ENCODE measurements at regions not wholly inside any gene's neighbourhood (a gene's known extent, or its start where the extent isn't known, plus 50 kb on each side); places are given as distances from the start of the nearest gene placed in this dataset.

DNA sequence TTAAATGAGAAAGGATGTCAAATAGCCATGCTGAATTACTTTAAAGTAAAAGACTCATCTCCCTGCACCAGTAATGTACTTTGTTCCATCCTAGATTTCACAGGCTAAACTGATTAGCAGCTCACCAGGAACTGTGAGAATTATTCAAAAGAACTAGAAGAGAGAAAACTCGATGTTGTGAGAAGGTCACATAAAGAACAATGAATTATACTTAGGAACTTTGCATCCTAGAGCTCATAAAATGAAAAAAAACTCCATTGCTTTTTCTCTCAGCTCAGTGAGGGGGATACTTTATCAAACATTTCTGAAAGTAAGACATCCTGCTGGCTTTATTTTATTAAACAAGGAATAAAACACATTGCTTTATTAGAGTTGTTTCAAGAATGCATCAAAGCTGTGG lies 278.5 kb downstream of the MRPL39 start:
- no TSS peak for BruUV-seq (replicated peaks)
- FAIRE-seq (no peak), DNase-seq (ENCODE audit: low read depth, low spot score) (no peak)
- POLR2A ChIA-PET = no interaction called here
- intact Hi-C loops (cut with micrococcal nuclease) (no loop called here), dilution Hi-C loops (cut with MboI; ENCODE audit: extremely low pct_ligation_motif_present, low sequenced_read_pairs) (no loop called here)
- H2AFZ ChIP-seq (ENCODE audit: low read depth, low read length) = no peak overlapping the region
- H3K4me1 ChIP-seq (ENCODE audit: control insufficient read depth, extremely low read depth, insufficient read depth, low read length) = no peaks in the 10 kb centered on the region
- no peak overlapping the region for H3K27ac ChIP-seq (ENCODE audit: insufficient read depth, low read depth, low read length)
- no peaks in the 10 kb centered on the region for H3K79me2 ChIP-seq (ENCODE audit: control insufficient read depth, insufficient read depth, low read length)
- CTCF ChIA-PET = interaction anchor here (1.1 to 2.6 kb wide), 2 partner anchors 22 to 45 kb away, joined by 3 to 11 read pairs; no protein-coding TSS in a partner anchor
- no peak overlapping the region for H3K4me2 ChIP-seq (ENCODE audit: insufficient read depth, low read length)
- no peak overlapping the region for H3K4me3 ChIP-seq (replicated peaks in 1 of 3; ENCODE audit: insufficient read depth in 1 of 3, low read depth in 1 of 3, low read length in 3 of 3)
- no peaks in the 10 kb centered on the region for H3K9me3 ChIP-seq (replicated peaks; ENCODE audit: control insufficient read depth, insufficient read depth, low read length)
- no peaks in the 10 kb centered on the region for H4K20me1 ChIP-seq (replicated peaks; ENCODE audit: control insufficient read depth, extremely low read depth, insufficient read depth, low read length)
- no peaks in the 10 kb centered on the region for H3K27me3 ChIP-seq (ENCODE audit: control insufficient read depth in 2 of 2, insufficient read depth in 2 of 2, low read length in 2 of 2)
- no peak for TF ChIP-seq GATA2 (IDR thresholded peaks at IDR 0.05; ENCODE audit: insufficient read depth, insufficient read length, low read depth, low read length)
- TF ChIP-seq POLR2A (IDR thresholded peaks at IDR 0.05; ENCODE audit: low read depth, low read length) = no peak
- no peak for TF ChIP-seq FOS (IDR thresholded peaks at IDR 0.05; ENCODE audit: borderline replicate concordance, insufficient read depth, low read length)
- no peak for TF ChIP-seq MYC (IDR thresholded peaks at IDR 0.05; ENCODE audit: low read depth, low read length)
- no peak for TF ChIP-seq JUN (IDR thresholded peaks at IDR 0.05; ENCODE audit: borderline replicate concordance, insufficient read depth, insufficient read length, low read depth)
- no peak for TF ChIP-seq POLR2AphosphoS5 (IDR thresholded peaks at IDR 0.05; ENCODE audit: insufficient read depth, low read depth, low read length)
- TF ChIP-seq, protein P1, sequence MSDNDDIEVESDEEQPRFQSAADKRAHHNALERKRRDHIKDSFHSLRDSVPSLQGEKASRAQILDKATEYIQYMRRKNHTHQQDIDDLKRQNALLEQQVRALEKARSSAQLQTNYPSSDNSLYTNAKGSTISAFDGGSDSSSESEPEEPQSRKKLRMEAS (IDR thresholded peaks at IDR 0.05; ENCODE audit: insufficient read depth, insufficient read length) = no peak
- no peak for TF ChIP-seq CTCF (IDR thresholded peaks at IDR 0.05; ENCODE audit: extremely low read depth in 1 of 2, insufficient read depth in 1 of 2, low read depth in 1 of 2, low read length in 2 of 2)
- TF ChIP-seq EZH2 (IDR thresholded peaks at IDR 0.05; ENCODE audit: borderline replicate concordance, low read depth, low read length, severe bottlenecking) = no peak
- no peak overlapping the region for H3K9ac ChIP-seq (replicated peaks; ENCODE audit: extremely low read depth, insufficient read depth, low read length)
- H3K9me1 ChIP-seq (replicated peaks; ENCODE audit: control insufficient read depth, extremely low read depth, insufficient read depth, low read length) = no peaks in the 10 kb centered on the region
- no peaks in the 10 kb centered on the region for H3K36me3 ChIP-seq (ENCODE audit: control insufficient read depth in 2 of 2, extremely low read depth in 1 of 2, insufficient read depth in 2 of 2, low read length in 2 of 2)

Measured in endothelial cell of umbilical vein (primary cell).